Heart left ventricle (tissue), 13 donors: ENCODE measurements at regions not wholly inside any gene's neighbourhood (a gene's known extent, or its start where the extent isn't known, plus 50 kb on each side); places are given as distances from the start of the nearest gene placed in this dataset.

ENCODE experiments used
- POLR2A ChIP-seq, 2 donors: fragments of 450-650 bp; IDR thresholded peaks; one replicate each; pipeline ENCODE4 v1.6.1; 2017; ENCODE audit warnings: antibody characterized with exemption in 2 of 2, mild to moderate bottlenecking in 2 of 2, moderate library complexity in 2 of 2
- TF ChIP-seq, protein P1 (sequence below), 12 donors: fragments of 200-600 bp; sonication (generic) in 4 of 12; IDR thresholded peaks; one replicate each; pipeline versions ENCODE4 v1.5.0 to v1.8.0; 2018 to 2022; ENCODE audit warnings: antibody characterized with exemption in 12 of 12, mild to moderate bottlenecking in 5 of 12
- donor health status: ischemic (EF 13 %, LVEDD 7.1; RV severe dilation, severe dysfunction).
- donor health status: DM: no; HTN: yes; CAD: no.
- donor health status: DM: no; HTN: no; CAD: no.
- donor health status: ischemic (EF 25% LVEDD 6.9; RV normal size, moderate dysfunction).
- donor health status: ischemic (EF 25% LVEDD 5.7; RV mildly dilated, moderate dysfunction).
- donor health status: ischemic (EF 35%, LVEDD 5.7; RV mildly dilated, moderate dysfunction).
- donor health status: nonischemic (EF 11% LVEDD 7.7; RV severe dilation, severe dysfunction).
- donor health status: DM: yes; HTN: yes; CAD: no.
- donor health status: PGD.
- donor health status: ischemic (EF 29% LVEDD 5.4; RV normal size, mild dysfunction).
- donor health status: nonischemic (EF 23%, LVEDD 6.1; RV moderate dilation, normal function).

DNA sequence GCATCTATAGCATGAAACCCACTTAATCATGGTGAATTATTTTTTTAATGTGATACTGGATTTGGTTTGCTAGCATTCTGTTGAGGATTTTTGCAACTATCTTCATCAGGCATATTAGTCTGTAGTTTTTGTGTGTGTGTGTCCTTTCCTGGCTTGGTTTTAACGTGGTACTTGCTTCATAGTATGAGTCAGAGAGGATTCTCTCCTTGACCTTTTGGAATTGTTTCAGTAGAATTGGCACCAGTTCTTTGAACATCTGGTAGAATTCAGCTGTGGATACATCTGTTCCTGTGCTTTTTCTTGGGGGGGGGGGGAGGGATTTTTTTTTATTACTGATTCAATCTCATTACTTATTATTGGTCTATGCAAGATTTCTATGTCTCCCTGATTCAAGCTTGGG, 232.0 kb upstream of the KLF8 start:
- TF ChIP-seq, protein P1, sequence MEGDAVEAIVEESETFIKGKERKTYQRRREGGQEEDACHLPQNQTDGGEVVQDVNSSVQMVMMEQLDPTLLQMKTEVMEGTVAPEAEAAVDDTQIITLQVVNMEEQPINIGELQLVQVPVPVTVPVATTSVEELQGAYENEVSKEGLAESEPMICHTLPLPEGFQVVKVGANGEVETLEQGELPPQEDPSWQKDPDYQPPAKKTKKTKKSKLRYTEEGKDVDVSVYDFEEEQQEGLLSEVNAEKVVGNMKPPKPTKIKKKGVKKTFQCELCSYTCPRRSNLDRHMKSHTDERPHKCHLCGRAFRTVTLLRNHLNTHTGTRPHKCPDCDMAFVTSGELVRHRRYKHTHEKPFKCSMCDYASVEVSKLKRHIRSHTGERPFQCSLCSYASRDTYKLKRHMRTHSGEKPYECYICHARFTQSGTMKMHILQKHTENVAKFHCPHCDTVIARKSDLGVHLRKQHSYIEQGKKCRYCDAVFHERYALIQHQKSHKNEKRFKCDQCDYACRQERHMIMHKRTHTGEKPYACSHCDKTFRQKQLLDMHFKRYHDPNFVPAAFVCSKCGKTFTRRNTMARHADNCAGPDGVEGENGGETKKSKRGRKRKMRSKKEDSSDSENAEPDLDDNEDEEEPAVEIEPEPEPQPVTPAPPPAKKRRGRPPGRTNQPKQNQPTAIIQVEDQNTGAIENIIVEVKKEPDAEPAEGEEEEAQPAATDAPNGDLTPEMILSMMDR (IDR thresholded peaks at IDR 0.05), result no peak
- TF ChIP-seq POLR2A (IDR thresholded peaks at IDR 0.05), result no peak
